ENCODE measurements at regions not wholly inside any gene's neighbourhood (a gene's known extent, or its start where the extent isn't known, plus 50 kb on each side); places are given as distances from the start of the nearest gene placed in this dataset.
"Not testable (repeated sequence)": the region's sequence is repeated elsewhere in the genome, so short reads cannot be mapped to it uniquely, and the experiment has no call there.

DNA sequence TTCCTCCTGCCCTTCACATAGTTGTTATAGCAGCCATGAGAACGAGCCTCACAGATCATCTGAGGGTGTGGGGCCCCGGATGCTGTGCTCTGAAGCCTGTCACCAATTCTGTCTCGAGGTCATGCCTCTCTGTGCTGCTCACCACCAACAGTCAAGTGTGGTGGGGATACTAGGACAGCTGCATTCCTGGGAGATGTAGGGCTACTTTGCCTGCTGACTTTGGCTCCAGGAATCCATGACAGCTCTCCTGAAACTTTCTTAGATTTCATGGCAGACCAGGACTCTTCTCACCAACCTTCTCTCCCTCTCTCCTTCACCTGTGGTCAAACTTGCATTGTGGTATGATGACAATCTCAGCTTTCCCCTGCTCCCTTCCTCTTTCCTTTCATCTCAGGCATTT is 395.9 kb downstream of the PSAT1 start:
- POLR2A ChIA-PET, result no interaction called here
- DNase-seq (ENCODE audit: extremely low spot score), result no peak
- TF ChIP-seq, protein P1, sequence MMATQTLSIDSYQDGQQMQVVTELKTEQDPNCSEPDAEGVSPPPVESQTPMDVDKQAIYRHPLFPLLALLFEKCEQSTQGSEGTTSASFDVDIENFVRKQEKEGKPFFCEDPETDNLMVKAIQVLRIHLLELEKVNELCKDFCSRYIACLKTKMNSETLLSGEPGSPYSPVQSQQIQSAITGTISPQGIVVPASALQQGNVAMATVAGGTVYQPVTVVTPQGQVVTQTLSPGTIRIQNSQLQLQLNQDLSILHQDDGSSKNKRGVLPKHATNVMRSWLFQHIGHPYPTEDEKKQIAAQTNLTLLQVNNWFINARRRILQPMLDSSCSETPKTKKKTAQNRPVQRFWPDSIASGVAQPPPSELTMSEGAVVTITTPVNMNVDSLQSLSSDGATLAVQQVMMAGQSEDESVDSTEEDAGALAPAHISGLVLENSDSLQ (IDR thresholded peaks at IDR 0.05), result no peak
- TF ChIP-seq NFRKB (IDR thresholded peaks at IDR 0.05) (no peak), CTBP1 (IDR thresholded peaks at IDR 0.05; ENCODE audit: borderline replicate concordance) (no peak), ARNT (IDR thresholded peaks at IDR 0.05) (no peak), FOXM1 (IDR thresholded peaks at IDR 0.05; ENCODE audit: borderline replicate concordance) (no peak), SP1 (IDR thresholded peaks at IDR 0.05) (no peak), BHLHE40 (IDR thresholded peaks at IDR 0.05; ENCODE audit: borderline replicate concordance) (no peak), LEF1 (IDR thresholded peaks at IDR 0.05; ENCODE audit: borderline replicate concordance) (no peak), SUZ12 (IDR thresholded peaks at IDR 0.05) (no peak), L3MBTL2 (conservative IDR thresholded peaks at IDR 0.05) (no peak), ELF4 (IDR thresholded peaks at IDR 0.05) (no peak), TARDBP (IDR thresholded peaks at IDR 0.05) (no peak), HDGF (IDR thresholded peaks at IDR 0.05; ENCODE audit: borderline replicate concordance) (no peak)
- CTCF ChIA-PET, result no interaction called here

- ChIA-PET CTCF (no interaction called here), POLR2A (no interaction called here)
- TF ChIP-seq L3MBTL2 (conservative IDR thresholded peaks at IDR 0.05), result no peak
- TF ChIP-seq, protein P1 (IDR thresholded peaks at IDR 0.05), result no peak
- no peak for TF ChIP-seq CTBP1 (IDR thresholded peaks at IDR 0.05; ENCODE audit: borderline replicate concordance)
- no peak for TF ChIP-seq FOXM1 (IDR thresholded peaks at IDR 0.05; ENCODE audit: borderline replicate concordance)
- no peak for TF ChIP-seq HDGF (IDR thresholded peaks at IDR 0.05; ENCODE audit: borderline replicate concordance)
- no peak for TF ChIP-seq TARDBP (IDR thresholded peaks at IDR 0.05)
- no peak for TF ChIP-seq ZNF384 (IDR thresholded peaks at IDR 0.05)
- TF ChIP-seq LEF1 (IDR thresholded peaks at IDR 0.05; ENCODE audit: borderline replicate concordance), result no peak
- TF ChIP-seq SUZ12 (IDR thresholded peaks at IDR 0.05), result no peak
- no peak for TF ChIP-seq BHLHE40 (IDR thresholded peaks at IDR 0.05; ENCODE audit: borderline replicate concordance)
- TF ChIP-seq SP1 (IDR thresholded peaks at IDR 0.05), result no peak
- no peak for TF ChIP-seq ARNT (IDR thresholded peaks at IDR 0.05)
- TF ChIP-seq ELF4 (IDR thresholded peaks at IDR 0.05), result no peak
- no peak for TF ChIP-seq NFRKB (IDR thresholded peaks at IDR 0.05)
- no peak for DNase-seq (ENCODE audit: extremely low spot score)
These were observed 398.0 kb downstream of the PSAT1 start for GRCh38 chr9:78694974-78695373.

DNA sequence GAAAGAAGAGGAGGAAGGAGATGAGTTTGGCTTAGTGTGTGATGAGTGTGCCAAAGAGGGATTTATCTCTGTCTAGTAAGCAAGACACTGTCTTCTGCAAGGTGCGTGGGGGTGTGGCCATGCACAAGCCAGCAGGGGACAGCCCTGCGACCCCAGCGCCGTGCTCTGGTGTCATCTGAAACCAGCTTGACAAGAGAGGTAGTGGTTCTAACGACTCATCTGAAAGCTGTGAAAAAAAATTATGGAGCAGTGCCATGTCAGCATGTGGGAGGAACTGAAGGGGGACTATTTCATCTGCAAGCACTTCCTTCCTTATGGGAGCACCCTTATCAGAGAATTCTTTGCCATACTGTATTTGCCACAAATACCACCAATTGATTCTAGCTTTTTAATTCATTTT is 398.6 kb downstream of the PSAT1 start:
- TF ChIP-seq SUZ12 (IDR thresholded peaks at IDR 0.05) (no peak), NFRKB (IDR thresholded peaks at IDR 0.05) (no peak), SP1 (IDR thresholded peaks at IDR 0.05) (no peak), FOXM1 (IDR thresholded peaks at IDR 0.05; ENCODE audit: borderline replicate concordance) (no peak), FOXA1 (IDR thresholded peaks at IDR 0.05) (no peak), ELF4 (IDR thresholded peaks at IDR 0.05) (no peak)
- TF ChIP-seq, protein P1 (IDR thresholded peaks at IDR 0.05), result no peak
- POLR2A ChIA-PET, result no interaction called here
- DNase-seq (ENCODE audit: extremely low spot score), result no peak
- CTCF ChIA-PET, result no interaction called here

- no peak for TF ChIP-seq NFRKB (IDR thresholded peaks at IDR 0.05)
- TF ChIP-seq, protein P1 (IDR thresholded peaks at IDR 0.05), result no peak
- no peak for TF ChIP-seq CTBP1 (IDR thresholded peaks at IDR 0.05; ENCODE audit: borderline replicate concordance)
- no peak for TF ChIP-seq ELF4 (IDR thresholded peaks at IDR 0.05)
- TF ChIP-seq FOXK2 (IDR thresholded peaks at IDR 0.05), result no peak
- no peak for TF ChIP-seq SP1 (IDR thresholded peaks at IDR 0.05)
- no peak for TF ChIP-seq SUZ12 (IDR thresholded peaks at IDR 0.05)
- no peak for TF ChIP-seq HDGF (IDR thresholded peaks at IDR 0.05; ENCODE audit: borderline replicate concordance)
- no peak for TF ChIP-seq FOXA1 (IDR thresholded peaks at IDR 0.05)
- TF ChIP-seq LEF1 (IDR thresholded peaks at IDR 0.05; ENCODE audit: borderline replicate concordance), result no peak
- no peak for TF ChIP-seq BHLHE40 (IDR thresholded peaks at IDR 0.05; ENCODE audit: borderline replicate concordance)
- TF ChIP-seq L3MBTL2 (conservative IDR thresholded peaks at IDR 0.05), result no peak
- no peak for TF ChIP-seq ARNT (IDR thresholded peaks at IDR 0.05)
- TF ChIP-seq TARDBP (IDR thresholded peaks at IDR 0.05), result no peak
- no peak for TF ChIP-seq ZNF384 (IDR thresholded peaks at IDR 0.05)
- no peak for TF ChIP-seq FOXM1 (IDR thresholded peaks at IDR 0.05; ENCODE audit: borderline replicate concordance)
- no peak for DNase-seq (ENCODE audit: extremely low spot score)
- POLR2A ChIA-PET, result no interaction called here
- CTCF ChIA-PET, result no interaction called here
These were observed 400.7 kb downstream of the PSAT1 start for GRCh38 chr9:78697618-78698017.

GRCh38 chr9:78698371-78698770 is 401.4 kb downstream of the PSAT1 start:
- TF ChIP-seq ARNT (IDR thresholded peaks at IDR 0.05) (no peak), ZNF384 (IDR thresholded peaks at IDR 0.05) (no peak), CTBP1 (IDR thresholded peaks at IDR 0.05; ENCODE audit: borderline replicate concordance) (no peak), HDGF (IDR thresholded peaks at IDR 0.05; ENCODE audit: borderline replicate concordance) (no peak), TARDBP (IDR thresholded peaks at IDR 0.05) (no peak), LEF1 (IDR thresholded peaks at IDR 0.05; ENCODE audit: borderline replicate concordance) (no peak), FOXA1 (IDR thresholded peaks at IDR 0.05) (no peak), L3MBTL2 (conservative IDR thresholded peaks at IDR 0.05) (no peak), ELF4 (IDR thresholded peaks at IDR 0.05) (no peak)
- CTCF ChIA-PET, result no interaction called here
- POLR2A ChIA-PET, result no interaction called here
- DNase-seq (ENCODE audit: extremely low spot score), result no peak

- DNase-seq (ENCODE audit: extremely low spot score); POLR2A ChIA-PET; CTCF ChIA-PET: not testable (repeated sequence)
These were observed 402.3 kb downstream of the PSAT1 start for GRCh38 chr9:78699217-78699616.

GRCh38 chr9:78704153-78704552 is 407.2 kb downstream of the PSAT1 start:
- CTCF ChIA-PET; DNase-seq (ENCODE audit: extremely low spot score); POLR2A ChIA-PET: not testable (repeated sequence)
